Urothelium cell line (cell line): ENCODE measurements at regions not wholly inside any gene's neighbourhood (a gene's known extent, or its start where the extent isn't known, plus 50 kb on each side); places are given as distances from the start of the nearest gene placed in this dataset.
"Not testable (repeated sequence)": the region's sequence is repeated elsewhere in the genome, so short reads cannot be mapped to it uniquely, and the experiment has no call there.

Source experiments
- DNase-seq: peaks from one replicate; pipeline ENCODE4 v3.0.0; 2011; ENCODE audit warnings: low spot score, mixed read lengths
- FAIRE-seq: peaks from 2 replicates; lab custom pipeline; 2011; peaks lifted over from hg19 to GRCh38; lab: Jason Lieb, UNC

GRCh38 chr1:189708674-189709073, 769.0 kb downstream of the BRINP3 start:
- DNase-seq (no peak), FAIRE-seq (no peak)

DNA sequence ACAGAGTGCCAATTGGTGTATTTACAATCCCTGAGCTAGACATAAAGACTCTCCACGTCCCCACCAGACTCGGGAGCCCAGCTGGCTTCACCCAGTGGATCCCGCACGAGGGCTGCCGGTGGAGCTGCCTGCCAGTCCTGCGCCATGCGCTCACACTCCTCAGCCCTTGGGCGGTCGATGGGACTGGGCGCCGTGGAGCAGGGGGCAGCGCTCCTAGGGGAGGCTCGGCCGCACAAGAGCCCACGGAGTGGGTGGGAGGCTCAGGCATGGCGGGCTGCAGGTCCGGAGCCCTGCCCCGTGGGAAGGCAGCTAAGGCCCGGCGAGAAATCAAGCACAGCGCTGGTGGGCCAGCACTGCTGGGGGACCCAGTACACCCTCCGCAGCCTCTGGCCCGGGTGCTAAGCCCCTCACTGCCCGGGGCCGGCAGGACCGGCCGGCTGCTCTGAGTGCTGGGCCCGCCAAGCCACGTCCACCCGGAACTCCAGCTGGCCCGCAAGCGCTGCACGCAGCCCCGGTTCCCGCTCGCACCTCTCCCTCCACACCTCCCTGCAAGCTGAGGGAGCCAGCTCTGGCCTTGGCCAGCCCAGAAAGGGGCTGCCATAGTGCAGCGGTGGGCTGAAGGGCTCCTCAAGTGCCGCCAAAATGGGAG, 759.4 kb downstream of the BRINP3 start:
- not testable (repeated sequence) for FAIRE-seq, DNase-seq

DNA sequence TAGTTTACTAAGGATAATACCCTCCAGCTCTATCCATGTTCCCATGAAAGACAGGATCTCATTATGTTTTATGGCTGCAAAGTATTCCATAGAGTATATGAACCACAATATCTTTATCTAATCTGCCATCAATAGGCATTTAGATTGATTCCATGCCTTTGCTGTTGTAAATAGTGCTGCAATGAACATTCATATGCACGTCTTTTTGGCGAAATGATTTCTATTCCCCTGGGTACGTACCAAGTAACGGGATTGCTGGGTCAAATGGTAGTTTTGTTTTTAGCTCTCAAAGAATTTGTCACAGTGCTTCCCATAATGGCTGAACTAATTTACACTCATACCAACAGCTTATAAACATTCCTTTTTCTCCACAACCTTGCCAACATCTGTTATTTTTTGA, 750.9 kb downstream of the BRINP3 start:
- FAIRE-seq: no peak

DNA sequence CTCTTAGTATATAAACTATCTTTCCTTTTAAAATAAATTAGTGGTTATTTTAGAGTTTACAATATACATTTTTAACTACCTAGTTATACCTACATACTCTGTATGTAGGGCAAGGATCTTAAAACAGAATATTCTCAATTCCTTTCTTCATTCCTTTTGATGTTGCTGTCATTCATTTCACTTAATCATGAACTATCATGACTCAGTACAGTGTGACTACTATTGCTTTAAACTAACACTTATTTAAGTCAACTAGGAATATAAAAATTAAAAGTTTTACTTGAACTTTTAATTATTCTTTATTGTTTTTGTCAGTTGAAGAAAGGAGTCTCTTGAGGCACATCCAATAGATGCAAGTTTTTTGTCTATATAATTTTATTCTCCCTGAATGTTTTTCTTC, 726.4 kb downstream of the BRINP3 start:
- FAIRE-seq: no peak
- DNase-seq: no peak

More for the DNA sequence above, 750.9 kb downstream of the BRINP3 start:
- no peak for DNase-seq

DNA sequence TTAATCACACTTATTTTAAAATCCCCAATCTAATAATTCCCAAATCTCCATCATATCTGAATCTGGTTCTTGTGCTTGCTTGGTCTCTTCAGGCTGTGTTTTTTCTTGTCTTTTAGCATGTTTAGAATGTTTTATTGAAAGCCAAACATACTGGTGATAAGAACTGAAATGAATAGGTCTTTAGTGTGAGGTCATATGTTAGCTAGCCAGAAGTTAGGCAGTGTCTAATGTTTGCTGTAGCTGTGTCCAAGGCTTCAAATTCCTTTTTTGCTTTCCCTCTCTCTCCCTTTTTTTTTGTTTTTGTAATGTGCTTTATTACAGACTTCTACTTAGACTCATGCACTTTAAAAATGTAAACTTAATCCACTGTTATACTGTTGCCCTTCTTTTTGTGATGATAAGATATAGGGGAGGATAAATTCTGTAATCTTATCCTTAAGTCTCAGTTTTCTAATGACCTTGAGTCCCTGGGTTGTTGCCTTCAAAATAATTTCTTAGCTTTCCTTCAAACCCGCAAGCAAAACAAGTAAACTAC, 725.1 kb downstream of the BRINP3 start:
- DNase-seq (no peak), FAIRE-seq (no peak)

- DNase-seq, FAIRE-seq: not testable (repeated sequence)
Observed at GRCh38 chr1:189755100-189755499, 722.6 kb downstream of the BRINP3 start.

GRCh38 chr1:189764391-189765320, 713.0 kb downstream of the BRINP3 start:
- no peak for DNase-seq
- no peak for FAIRE-seq

GRCh38 chr1:189769448-189769847, 708.2 kb downstream of the BRINP3 start:
- no peak for DNase-seq
- no peak for FAIRE-seq

DNA sequence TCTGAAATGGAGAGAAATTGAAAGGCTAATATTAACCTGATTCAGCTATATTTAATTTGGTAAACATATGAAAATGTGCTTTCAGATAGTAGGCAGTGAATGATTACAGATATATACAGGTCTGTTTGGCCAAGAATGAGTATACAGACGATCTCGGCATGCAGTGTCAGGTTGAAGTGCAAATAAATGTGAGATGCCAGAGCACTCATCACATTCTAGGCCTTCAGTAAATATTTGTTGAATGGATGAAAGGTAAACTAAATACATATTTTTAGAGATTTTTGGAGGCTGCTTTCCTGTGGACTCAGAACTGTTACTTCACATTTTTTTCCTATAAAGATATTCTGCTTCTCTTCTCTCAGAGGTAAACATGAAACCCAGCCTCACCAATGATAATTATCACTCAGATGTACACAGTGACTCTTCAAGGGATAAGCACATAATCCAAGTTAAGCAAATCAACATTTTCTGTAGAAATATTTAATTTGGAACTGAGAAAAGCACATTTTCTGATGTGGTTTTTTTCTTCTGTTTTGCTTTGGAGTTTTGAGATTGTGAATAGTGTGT, 702.9 kb downstream of the BRINP3 start:
- no peak for FAIRE-seq

GRCh38 chr1:189775343-189775742, 702.3 kb downstream of the BRINP3 start:
- FAIRE-seq (no peak), DNase-seq (no peak)

More for the DNA sequence above, 702.9 kb downstream of the BRINP3 start:
- DNase-seq: no peak

DNA sequence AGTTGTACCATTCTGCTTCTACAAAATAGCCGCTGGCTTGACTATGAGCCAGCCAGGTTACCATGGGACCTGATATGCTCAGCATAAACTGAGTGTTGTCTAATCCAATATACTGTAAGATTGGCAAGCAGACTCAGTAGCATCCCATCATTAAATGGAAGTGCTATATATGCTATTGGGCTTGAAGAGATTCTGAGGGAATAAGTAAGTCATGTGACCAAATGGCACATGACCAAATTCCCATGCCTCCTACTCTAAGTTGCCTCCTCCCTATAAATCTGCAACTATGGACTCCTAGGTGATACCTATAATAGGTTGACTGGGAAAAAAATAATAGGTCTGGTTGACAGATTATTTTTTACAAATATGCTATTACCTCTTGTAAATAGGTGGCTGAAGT, 698.6 kb downstream of the BRINP3 start:
- DNase-seq (no peak), FAIRE-seq (no peak)

GRCh38 chr1:189782295-189782694, 695.4 kb downstream of the BRINP3 start:
- FAIRE-seq: no peak
- no peak for DNase-seq

- FAIRE-seq (no peak), DNase-seq (no peak)
Observed at GRCh38 chr1:189783456-189783855, 694.2 kb downstream of the BRINP3 start.

DNA sequence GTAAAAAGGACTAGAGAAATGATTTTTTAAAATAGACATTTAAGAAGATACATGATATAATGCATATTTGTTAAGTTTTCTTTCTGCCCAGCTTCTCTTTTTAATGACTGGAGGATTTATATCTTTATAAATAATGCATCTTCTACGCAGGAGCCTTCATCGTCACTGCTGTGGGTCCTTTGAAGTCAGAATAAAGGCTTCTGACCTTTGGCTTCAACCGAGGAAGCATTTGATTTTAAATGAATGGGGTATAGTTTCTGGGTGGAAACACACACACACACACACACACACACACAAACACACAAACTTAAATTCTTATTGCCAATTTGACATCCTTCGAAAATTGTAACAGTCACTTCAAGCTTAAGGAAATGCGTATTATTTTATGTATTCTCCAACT, 690.9 kb downstream of the BRINP3 start:
- FAIRE-seq (no peak), DNase-seq (no peak)

GRCh38 chr1:189787201-189787600, 690.5 kb downstream of the BRINP3 start:
- no peak for DNase-seq

DNA sequence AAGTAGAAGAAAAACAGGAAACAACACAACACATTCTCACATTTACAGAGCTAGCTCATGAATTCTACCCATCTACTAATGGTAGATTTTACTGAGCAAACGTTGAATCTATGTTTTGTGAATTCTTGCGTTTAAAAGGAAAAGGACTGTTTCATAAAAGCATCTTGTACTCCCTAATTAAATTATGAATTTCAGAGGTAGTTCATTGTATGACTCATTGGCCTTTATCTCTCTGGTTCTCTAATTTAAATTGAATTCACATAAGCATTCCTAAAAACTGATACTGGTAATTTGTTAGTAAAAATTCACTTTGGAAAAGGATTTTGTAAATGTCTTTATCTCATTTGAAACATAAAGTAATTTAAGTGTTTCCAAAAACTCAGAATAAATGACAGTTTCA, 687.3 kb downstream of the BRINP3 start:
- no peak for DNase-seq
- FAIRE-seq: no peak

More at GRCh38 chr1:189787201-189787600, 690.5 kb downstream of the BRINP3 start:
- no peak for FAIRE-seq

GRCh38 chr1:189803364-189803763, 674.3 kb downstream of the BRINP3 start:
- FAIRE-seq: no peak
- DNase-seq: no peak

DNA sequence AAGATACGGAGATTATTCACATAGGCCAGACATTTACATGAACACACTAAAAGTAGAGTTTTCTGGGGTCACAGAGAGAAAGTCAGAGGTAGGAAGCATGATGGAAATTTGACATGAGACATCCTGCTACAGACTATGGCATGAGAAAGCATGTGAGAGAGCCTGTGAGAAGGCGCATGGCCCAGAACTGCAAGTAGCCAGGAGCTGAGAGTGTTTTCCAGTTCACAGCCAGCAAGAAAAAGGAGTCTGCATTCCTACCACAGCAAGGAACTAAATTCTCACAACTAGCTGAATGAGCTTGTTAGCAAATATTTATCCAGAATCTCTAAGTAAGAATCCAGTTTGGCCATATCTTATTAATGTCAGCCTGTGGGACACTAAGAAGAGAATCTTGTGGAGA, 673.3 kb downstream of the BRINP3 start:
- DNase-seq: no peak

DNA sequence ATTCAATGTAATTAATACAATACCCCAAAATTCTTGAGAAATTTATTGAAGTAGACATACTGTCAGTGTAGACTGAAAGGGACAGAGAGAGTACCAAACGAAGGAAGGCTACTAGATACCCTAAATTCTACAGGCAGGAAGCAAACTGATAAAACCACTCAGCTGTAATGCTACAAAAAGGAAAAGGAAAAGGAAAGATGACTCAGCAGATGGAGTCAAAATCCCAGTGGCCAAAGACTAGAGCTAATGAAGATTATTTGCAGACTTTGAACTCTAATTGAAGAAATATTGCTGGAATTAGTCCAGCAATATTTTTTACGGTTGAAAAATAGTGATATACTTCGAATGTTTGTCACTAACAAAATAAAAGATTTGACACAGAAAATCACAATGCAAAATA, 671.9 kb downstream of the BRINP3 start:
- no peak for FAIRE-seq
- no peak for DNase-seq

More for the DNA sequence above, 673.3 kb downstream of the BRINP3 start:
- FAIRE-seq: no peak

GRCh38 chr1:189810639-189811038, 667.0 kb downstream of the BRINP3 start:
- FAIRE-seq: not testable (repeated sequence)

DNA sequence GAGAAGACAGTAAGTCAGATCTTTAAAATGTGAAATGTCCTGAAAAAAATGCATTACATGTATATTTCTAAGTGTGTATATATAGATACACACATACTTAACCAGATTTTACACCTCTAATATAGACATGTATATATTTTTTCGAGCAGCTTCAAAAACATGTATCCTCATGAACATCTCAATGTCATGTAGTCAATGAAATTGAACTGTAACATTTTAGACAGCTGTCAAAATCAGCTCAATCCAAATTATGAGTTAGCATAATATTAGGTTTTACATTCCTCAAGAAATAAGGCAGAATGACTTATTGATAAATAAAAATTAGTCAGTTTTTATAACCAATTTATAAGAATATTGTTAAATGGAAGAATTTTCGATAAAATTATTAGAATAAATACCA, 665.7 kb downstream of the BRINP3 start:
- FAIRE-seq: no peak
- DNase-seq: no peak

More at GRCh38 chr1:189810639-189811038, 667.0 kb downstream of the BRINP3 start:
- not testable (repeated sequence) for DNase-seq
